Midbrain (tissue), 1 donor: ENCODE measurements at regions not wholly inside any gene's neighbourhood (a gene's known extent, or its start where the extent isn't known, plus 50 kb on each side); places are given as distances from the start of the nearest gene placed in this dataset.
"Not testable (repeated sequence)": the region's sequence is repeated elsewhere in the genome, so short reads cannot be mapped to it uniquely, and the experiment has no call there.

Source experiments
- DNase-seq: peaks from one replicate; lab custom pipeline; 2025; lab: John Stamatoyannopoulos, UW

- no peak for DNase-seq
These were observed 90.9 kb upstream of the OLIG2 start for GRCh38 chr21:32934829-32935228.

- DNase-seq: peak; percentile 63
These were observed 85.4 kb upstream of the OLIG2 start for GRCh38 chr21:32940079-32941014.

- DNase-seq: no peak
These were observed 84.5 kb upstream of the OLIG2 start for GRCh38 chr21:32941263-32941662.

- DNase-seq: no peak
These were observed 79.1 kb upstream of the OLIG2 start for GRCh38 chr21:32946654-32947053.

- no peak for DNase-seq
These were observed 78.0 kb upstream of the OLIG2 start for GRCh38 chr21:32947736-32948135.

- DNase-seq: peak; percentile 48
These were observed 76.0 kb upstream of the OLIG2 start for GRCh38 chr21:32949701-32950100.

GRCh38 chr21:32951041-32951440, 74.7 kb upstream of the OLIG2 start:
- DNase-seq: no peak

- DNase-seq: no peak
These were observed 71.4 kb upstream of the OLIG2 start for GRCh38 chr21:32954353-32954752.

GRCh38 chr21:32955311-32956060, 70.2 kb upstream of the OLIG2 start:
- peak; percentile 31 for DNase-seq

GRCh38 chr21:32956061-32956656, 69.6 kb upstream of the OLIG2 start:
- DNase-seq: peak; percentile 22

GRCh38 chr21:32957545-32957944, 68.2 kb upstream of the OLIG2 start:
- DNase-seq: no peak

GRCh38 chr21:32958288-32959002, 67.3 kb upstream of the OLIG2 start:
- DNase-seq: no peak

- no peak for DNase-seq
These were observed 63.5 kb upstream of the OLIG2 start for GRCh38 chr21:32962268-32962667.

GRCh38 chr21:32965129-32965680, 60.5 kb upstream of the OLIG2 start:
- DNase-seq: no peak

GRCh38 chr21:32966120-32966519, 59.6 kb upstream of the OLIG2 start:
- no peak for DNase-seq

GRCh38 chr21:32968103-32968502, 57.6 kb upstream of the OLIG2 start:
- DNase-seq: not testable (repeated sequence)

GRCh38 chr21:32974653-32975052, 51.1 kb upstream of the OLIG2 start:
- no peak for DNase-seq

GRCh38 chr21:32975811-32976431, 49.8 kb upstream of the OLIG2 start:
- no peak for DNase-seq
